Right lobe of liver (tissue), 4 donors: ENCODE measurements at regions not wholly inside any gene's neighbourhood (a gene's known extent, or its start where the extent isn't known, plus 50 kb on each side); places are given as distances from the start of the nearest gene placed in this dataset.

ENCODE experiments used
- POLR2A ChIP-seq: fragments of 450-650 bp; IDR thresholded peaks from one replicate; pipeline ENCODE4 v1.6.1; 2017; ENCODE audit warnings: antibody characterized with exemption, mild to moderate bottlenecking
- TF ChIP-seq, protein P1 (sequence below), 4 donors: fragments of 200-600 bp in 3 of 4; fragments of 450-650 bp in 1 of 4; IDR thresholded peaks; one replicate each; pipeline versions ENCODE4 v1.5.1 to v1.8.0; 2016 to 2022; ENCODE audit warnings: antibody characterized with exemption in 4 of 4, mild to moderate bottlenecking in 2 of 4
- donor health status: DM: no; HTN: no; CAD: no.
- donor health status: DM: no; HTN: no; CAD: no.
- donor health status: DM: no; HTN: yes; CAD: no.

DNA sequence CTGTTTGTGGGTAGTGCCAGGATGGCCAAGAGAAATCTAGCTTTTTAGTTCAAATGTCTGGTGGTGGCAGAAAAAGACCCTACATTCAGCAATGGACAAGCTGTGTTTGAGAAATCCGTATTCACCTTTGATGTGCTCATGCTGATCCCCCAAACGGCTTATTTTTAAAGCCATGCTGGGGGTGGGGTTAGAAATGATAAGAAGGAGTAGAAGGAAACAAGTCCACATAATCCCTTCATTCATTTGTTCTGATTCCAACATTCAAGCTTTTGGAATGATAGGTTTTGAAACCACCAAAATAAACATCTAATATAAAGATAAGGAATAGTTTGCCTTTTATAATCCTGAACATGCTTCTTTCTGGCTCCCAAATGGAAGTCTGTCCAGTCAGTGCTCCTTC lies 92.0 kb upstream of the DKK2 start:
- no peak for TF ChIP-seq POLR2A
- TF ChIP-seq, protein P1, sequence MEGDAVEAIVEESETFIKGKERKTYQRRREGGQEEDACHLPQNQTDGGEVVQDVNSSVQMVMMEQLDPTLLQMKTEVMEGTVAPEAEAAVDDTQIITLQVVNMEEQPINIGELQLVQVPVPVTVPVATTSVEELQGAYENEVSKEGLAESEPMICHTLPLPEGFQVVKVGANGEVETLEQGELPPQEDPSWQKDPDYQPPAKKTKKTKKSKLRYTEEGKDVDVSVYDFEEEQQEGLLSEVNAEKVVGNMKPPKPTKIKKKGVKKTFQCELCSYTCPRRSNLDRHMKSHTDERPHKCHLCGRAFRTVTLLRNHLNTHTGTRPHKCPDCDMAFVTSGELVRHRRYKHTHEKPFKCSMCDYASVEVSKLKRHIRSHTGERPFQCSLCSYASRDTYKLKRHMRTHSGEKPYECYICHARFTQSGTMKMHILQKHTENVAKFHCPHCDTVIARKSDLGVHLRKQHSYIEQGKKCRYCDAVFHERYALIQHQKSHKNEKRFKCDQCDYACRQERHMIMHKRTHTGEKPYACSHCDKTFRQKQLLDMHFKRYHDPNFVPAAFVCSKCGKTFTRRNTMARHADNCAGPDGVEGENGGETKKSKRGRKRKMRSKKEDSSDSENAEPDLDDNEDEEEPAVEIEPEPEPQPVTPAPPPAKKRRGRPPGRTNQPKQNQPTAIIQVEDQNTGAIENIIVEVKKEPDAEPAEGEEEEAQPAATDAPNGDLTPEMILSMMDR (IDR thresholded peaks at IDR 0.05): no peak
